GM13976 (cell line): ENCODE measurements at regions not wholly inside any gene's neighbourhood (a gene's known extent, or its start where the extent isn't known, plus 50 kb on each side); places are given as distances from the start of the nearest gene placed in this dataset.

Source experiments
- DNase-seq: peaks from one replicate; pipeline ENCODE4 v3.0.0; 2012; ENCODE audit warnings: low spot score
- in situ Hi-C: fragments of 300-500 bp; cut with MboI; formaldehyde crosslinking; loops from one replicate; pipeline ENCODE4 v1.12.0; 2022; ENCODE audit warnings: low sequenced_read_pairs, mixed read lengths, inconsistent platforms; ENCODE audit not compliant: unreplicated experiment
- TF ChIP-seq, protein P1 (sequence below): IDR thresholded peaks from 2 replicates; pipeline ENCODE4 v1.5.1; 2012; ENCODE audit warnings: borderline replicate concordance, mild to moderate bottlenecking; ENCODE audit not compliant: insufficient read depth; ENCODE audit errors: extremely low read depth, missing control alignments, control extremely low read depth

DNA sequence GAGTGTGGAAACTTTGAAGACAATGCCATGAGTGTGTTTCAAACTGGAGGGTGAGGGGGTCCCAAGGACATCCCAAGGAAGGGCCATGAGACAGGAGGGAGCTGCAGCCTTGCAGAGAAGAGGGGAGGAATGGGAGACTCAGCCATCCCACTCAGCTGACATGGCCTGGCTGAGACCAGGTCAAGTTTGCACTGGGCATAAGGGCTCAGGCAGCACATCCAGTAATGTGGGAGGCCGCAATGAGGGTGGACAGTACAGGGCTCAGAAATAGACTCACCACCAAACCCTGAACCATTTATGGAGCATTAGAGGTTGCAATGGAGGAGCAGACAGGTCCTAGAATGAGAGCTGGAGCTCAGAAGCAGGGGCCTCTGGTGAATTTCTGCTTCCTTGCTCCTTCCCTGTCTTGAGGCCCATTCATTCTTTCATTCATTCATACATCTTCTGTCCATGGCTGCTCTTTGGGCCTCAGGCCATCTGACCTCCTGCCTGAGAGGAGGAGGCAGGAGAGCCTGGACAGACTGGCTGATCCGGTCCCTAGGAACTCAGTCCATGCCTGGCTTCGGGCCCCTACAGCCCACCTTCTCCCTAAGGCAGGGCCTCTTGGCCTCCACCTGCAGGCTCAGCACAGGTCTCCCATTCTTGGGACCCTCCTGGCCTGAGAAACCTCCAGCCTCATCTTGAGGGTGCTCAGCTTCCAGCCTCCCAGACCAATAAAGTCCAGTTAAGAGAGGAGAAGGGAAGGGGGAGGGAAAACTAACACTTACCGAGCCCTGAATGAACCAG is 70.5 kb upstream of the CDH5 start:
- in situ Hi-C loops: no loop called here
- no peak for DNase-seq

DNA sequence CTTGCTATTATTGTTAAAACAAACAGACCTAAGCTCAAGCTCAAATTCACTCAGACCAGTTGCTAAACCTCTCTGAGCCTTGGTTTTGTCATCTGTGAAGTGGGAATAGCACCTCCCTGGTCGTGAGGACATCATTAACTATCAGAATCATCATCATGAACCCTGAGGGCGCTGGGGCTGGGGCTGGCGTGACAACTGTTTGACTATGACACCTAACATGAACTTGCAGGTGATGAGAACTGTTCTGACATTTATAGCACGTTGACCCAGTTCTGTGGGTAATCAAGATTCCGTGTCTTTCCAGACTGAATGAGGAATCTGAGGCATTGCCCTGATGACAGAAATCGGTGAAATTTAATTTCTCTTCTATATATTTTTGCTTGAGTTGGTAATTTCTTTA is 71.3 kb upstream of the CDH5 start:
- TF ChIP-seq, protein P1, sequence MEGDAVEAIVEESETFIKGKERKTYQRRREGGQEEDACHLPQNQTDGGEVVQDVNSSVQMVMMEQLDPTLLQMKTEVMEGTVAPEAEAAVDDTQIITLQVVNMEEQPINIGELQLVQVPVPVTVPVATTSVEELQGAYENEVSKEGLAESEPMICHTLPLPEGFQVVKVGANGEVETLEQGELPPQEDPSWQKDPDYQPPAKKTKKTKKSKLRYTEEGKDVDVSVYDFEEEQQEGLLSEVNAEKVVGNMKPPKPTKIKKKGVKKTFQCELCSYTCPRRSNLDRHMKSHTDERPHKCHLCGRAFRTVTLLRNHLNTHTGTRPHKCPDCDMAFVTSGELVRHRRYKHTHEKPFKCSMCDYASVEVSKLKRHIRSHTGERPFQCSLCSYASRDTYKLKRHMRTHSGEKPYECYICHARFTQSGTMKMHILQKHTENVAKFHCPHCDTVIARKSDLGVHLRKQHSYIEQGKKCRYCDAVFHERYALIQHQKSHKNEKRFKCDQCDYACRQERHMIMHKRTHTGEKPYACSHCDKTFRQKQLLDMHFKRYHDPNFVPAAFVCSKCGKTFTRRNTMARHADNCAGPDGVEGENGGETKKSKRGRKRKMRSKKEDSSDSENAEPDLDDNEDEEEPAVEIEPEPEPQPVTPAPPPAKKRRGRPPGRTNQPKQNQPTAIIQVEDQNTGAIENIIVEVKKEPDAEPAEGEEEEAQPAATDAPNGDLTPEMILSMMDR: no peak
- no peak for DNase-seq
- in situ Hi-C loops: no loop called here

More for the DNA sequence above, 70.5 kb upstream of the CDH5 start:
- TF ChIP-seq, protein P1: no peak

DNA sequence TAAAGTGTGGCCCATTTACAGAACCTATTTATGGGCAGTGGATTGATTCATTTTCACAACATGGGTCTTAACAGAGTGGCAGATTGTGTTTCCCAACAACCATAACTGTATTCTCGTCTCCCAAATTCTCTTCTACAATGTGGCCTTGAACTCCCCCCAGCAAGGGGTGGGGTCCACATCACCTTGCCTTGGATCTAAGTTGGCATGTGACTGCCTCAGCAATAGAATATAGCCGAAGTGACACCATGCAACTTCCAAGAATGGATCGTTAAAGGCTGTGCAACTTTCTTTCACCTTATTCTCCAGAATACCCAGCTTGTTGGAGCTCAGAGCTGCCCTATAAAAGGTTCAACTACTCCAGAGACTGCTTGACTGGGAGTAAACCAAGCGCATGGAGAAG is 72.0 kb upstream of the CDH5 start:
- in situ Hi-C loops: no loop called here
- DNase-seq: no peak
- TF ChIP-seq, protein P1: no peak

DNA sequence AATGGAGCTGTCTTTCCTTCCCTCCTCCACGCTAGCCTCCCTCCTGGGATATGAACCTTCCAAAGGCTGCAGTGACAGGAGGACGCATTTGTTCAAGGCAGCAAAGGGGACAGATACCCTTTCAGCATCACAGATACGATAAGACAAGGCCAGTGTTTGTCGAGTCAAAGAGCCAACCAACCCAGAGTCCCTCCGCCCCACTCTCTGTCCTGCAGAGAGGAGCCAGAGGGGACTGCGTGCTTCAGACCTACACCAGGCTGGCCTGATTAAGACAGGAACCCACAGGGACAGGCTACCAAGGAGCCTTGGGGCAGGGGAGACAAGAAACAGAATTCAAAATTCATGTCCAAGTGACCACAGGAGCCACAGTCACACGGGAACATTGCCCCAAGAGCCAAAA is 72.6 kb upstream of the CDH5 start:
- no peak for DNase-seq
- TF ChIP-seq, protein P1: no peak
- in situ Hi-C loops: no loop called here

DNA sequence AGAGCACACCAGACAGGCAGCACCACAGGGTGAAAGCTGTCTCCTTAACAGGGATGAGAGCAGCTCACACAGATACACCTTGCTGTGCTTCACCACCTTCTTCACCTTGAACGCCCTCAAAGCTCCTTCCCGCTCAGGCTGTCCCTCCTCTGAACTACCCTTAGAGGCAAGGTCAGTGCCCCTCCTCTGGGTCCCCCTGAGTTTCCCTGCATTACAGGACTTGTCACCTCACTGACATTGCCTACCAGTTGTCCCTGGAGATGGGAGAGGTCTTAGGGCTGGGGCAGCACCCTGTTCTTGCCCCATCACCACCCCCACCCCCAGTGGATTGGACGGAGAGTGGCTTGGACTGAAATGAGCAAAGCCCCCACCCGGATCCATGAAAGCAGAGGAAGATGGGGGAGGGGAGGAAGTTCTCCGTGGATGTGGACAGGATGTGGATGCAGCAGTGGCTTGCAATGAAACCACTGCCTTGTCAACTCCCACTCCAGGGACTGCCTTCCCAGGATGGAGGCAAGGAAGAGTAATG is 73.2 kb upstream of the CDH5 start:
- in situ Hi-C loops: no loop called here
- TF ChIP-seq, protein P1: no peak
- no peak for DNase-seq

DNA sequence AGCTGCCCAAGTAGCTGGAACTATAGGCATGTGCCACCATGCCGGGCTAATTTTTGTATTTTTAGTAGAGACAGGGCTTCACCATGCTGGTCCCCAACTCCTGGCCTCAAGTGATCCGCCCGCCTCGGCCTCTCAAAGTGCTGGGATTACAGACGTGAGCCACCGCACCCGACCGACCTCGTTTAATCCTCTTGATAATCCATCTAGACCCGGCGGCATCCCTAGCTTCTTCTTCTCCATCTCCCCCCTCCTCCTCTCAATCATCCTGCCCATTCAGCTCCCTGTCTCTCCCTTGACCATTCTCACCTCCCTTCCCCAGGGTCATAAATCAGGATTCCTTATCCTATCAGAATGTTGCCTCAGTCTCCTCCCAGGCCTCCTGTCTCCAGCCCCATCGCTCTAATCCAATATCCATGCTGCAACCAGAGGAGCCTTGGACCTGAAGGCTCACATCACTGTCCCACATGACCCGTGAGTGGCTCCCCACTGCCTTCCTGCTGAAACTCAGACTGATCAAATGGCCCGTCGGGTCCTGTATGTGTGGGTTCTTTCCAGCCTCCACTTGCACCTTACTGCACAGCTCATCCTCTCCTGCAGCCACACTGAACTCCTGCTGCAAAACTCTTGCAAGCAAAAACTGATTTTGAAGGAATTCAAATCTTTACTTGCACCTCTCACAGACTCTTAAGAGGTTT is 74.1 kb upstream of the CDH5 start:
- in situ Hi-C loops: no loop called here
- TF ChIP-seq, protein P1: no peak
- DNase-seq: no peak
